Neural progenitor cell (in vitro differentiated cells): ENCODE measurements at regions not wholly inside any gene's neighbourhood (a gene's known extent, or its start where the extent isn't known, plus 50 kb on each side); places are given as distances from the start of the nearest gene placed in this dataset.

Experiments
- DNase-seq: peaks from one replicate; pipeline ENCODE4 v3.0.0-alpha.2; 2016; ENCODE audit warnings: low spot score
- H2AFZ ChIP-seq: fragments of 200-600 bp; sonication (generic); replicated peaks from 2 replicates; pipeline ENCODE4 v1.6.1; 2016; ENCODE audit warnings: antibody characterized with exemption
- H3F3A ChIP-seq: fragments of 200-600 bp; sonication (generic); 2 replicates; pipeline ENCODE4 v1.6.1; 2016; ENCODE audit warnings: antibody characterized with exemption, low read depth
- H3K27ac ChIP-seq: fragments of 200-600 bp; sonication (generic); 2 replicates; pipeline ENCODE4 v1.5.1; 2016; ENCODE audit warnings: mild to moderate bottlenecking
- H3K27me3 ChIP-seq: fragments of 200-600 bp; sonication (generic); 2 replicates; pipeline ENCODE4 v1.6.1; 2016; ENCODE audit warnings: mild to moderate bottlenecking, moderate library complexity
- H3K36me3 ChIP-seq: fragments of 200-600 bp; sonication (generic); 2 replicates; pipeline ENCODE4 v1.5.1; 2016
- H3K4me1 ChIP-seq: fragments of 200-600 bp; sonication (generic); 2 replicates; pipeline ENCODE4 v1.6.1; 2016; ENCODE audit warnings: mixed run types
- H3K4me2 ChIP-seq: fragments of 200-600 bp; sonication (generic); 2 replicates; pipeline ENCODE4 v1.6.1; 2016
- H3K4me3 ChIP-seq: fragments of 200-600 bp; sonication (generic); 2 replicates; pipeline ENCODE4 v1.5.1; 2016
- H3K79me2 ChIP-seq: fragments of 200-600 bp; sonication (generic); 2 replicates; pipeline ENCODE4 v1.6.1; 2016; ENCODE audit warnings: low read depth
- H3K9ac ChIP-seq: fragments of 200-600 bp; sonication (generic); 2 replicates; pipeline ENCODE4 v1.6.1; 2016
- H3K9me3 ChIP-seq: fragments of 200-600 bp; sonication (generic); 2 replicates; pipeline ENCODE4 v1.5.1; 2016; ENCODE audit warnings: low read depth
- H4K20me1 ChIP-seq: fragments of 200-600 bp; sonication (generic); 2 replicates; pipeline ENCODE4 v1.6.1; 2016; ENCODE audit warnings: low read depth
- H3K27ac Mint-ChIP-seq: 3 replicates; pipeline ENCODE4 v1.8.0; 2021; ENCODE audit warnings: mixed read lengths
- H3K27me3 Mint-ChIP-seq: 2 replicates; pipeline ENCODE4 v1.8.0; 2022; ENCODE audit warnings: low read depth, mild to moderate bottlenecking, inconsistent platforms, moderate library complexity, mixed read lengths; ENCODE audit not compliant: insufficient read depth
- H3K36me3 Mint-ChIP-seq: 3 replicates; pipeline ENCODE4 v1.8.0; 2021; ENCODE audit warnings: mixed read lengths
- H3K4me1 Mint-ChIP-seq: 3 replicates; pipeline ENCODE4 v1.8.0; 2021; ENCODE audit warnings: mixed read lengths
- H3K4me3 Mint-ChIP-seq: 3 replicates; pipeline ENCODE4 v1.8.0; 2021; ENCODE audit warnings: mild to moderate bottlenecking, moderate library complexity, mixed read lengths
- H3K9me3 Mint-ChIP-seq: 3 replicates; pipeline ENCODE4 v1.8.0; 2020; ENCODE audit warnings: mixed read lengths
- CTCF ChIP-seq: fragments of 200-600 bp; sonication (generic); IDR thresholded peaks from 2 replicates; pipeline ENCODE4 v1.5.1; 2017; ENCODE audit warnings: antibody characterized with exemption, mild to moderate bottlenecking
- EZH2 ChIP-seq: fragments of 200-600 bp; sonication (generic); IDR thresholded peaks from 2 replicates; pipeline ENCODE4 v1.6.1; 2017; ENCODE audit warnings: antibody characterized with exemption, mild to moderate bottlenecking, moderate library complexity
- EZH2phosphoT487 ChIP-seq: fragments of 200-600 bp; sonication (generic); IDR thresholded peaks from 2 replicates; pipeline ENCODE4 v1.6.1; 2017; ENCODE audit warnings: antibody characterized with exemption

DNA sequence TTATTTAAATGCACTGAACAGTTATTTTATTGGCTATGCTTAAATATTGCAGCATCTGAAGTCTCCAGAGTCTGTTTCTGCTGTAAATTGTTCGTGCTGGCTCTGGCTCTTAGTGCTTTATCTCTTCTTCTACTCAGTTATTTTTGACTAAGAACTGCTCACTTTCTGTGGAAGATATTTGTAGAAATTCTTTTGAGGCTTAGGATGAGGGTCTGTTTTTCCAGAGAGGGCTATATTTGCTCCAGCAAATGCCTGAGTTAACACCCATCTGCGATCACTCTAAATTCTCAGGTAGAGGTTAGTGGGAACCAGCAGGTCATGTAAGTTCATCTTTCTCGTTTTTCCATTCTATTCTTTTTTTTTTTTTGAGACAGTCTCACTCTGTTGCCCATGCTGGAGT lies 71.1 kb downstream of the ARL6IP4 start:
- H3K27me3 ChIP-seq, result no peaks in the 10 kb centered on the region
- no peaks in the 10 kb centered on the region for H3K9me3 ChIP-seq
- no peaks in the 10 kb centered on the region for H3K79me2 ChIP-seq
- TF ChIP-seq EZH2phosphoT487, result no peak
- no peak for TF ChIP-seq EZH2
- TF ChIP-seq CTCF, result no peak
- no peak overlapping the region for H3K27ac ChIP-seq
- no peak overlapping the region for H3K4me2 ChIP-seq
- H3K36me3 Mint-ChIP-seq, result no peaks in the 10 kb centered on the region
- no peak overlapping the region for H3K9ac ChIP-seq
- H3K4me3 ChIP-seq, result no peak overlapping the region
- no peaks in the 10 kb centered on the region for H3K9me3 Mint-ChIP-seq
- H3K4me1 Mint-ChIP-seq, result peaks cover 32% of the 10 kb centered on the region
- no peaks in the 10 kb centered on the region for H3K4me1 ChIP-seq
- H3K36me3 ChIP-seq, result no peaks in the 10 kb centered on the region
- DNase-seq, result no peak
- no peak overlapping the region for H3K4me3 Mint-ChIP-seq
- no peaks in the 10 kb centered on the region for H4K20me1 ChIP-seq
- H3K27ac Mint-ChIP-seq, result no peak overlapping the region
- H3F3A ChIP-seq, result no peaks in the 10 kb centered on the region
- H3K27me3 Mint-ChIP-seq, result peaks cover 3% of the 10 kb centered on the region
- H2AFZ ChIP-seq, result no peak overlapping the region

DNA sequence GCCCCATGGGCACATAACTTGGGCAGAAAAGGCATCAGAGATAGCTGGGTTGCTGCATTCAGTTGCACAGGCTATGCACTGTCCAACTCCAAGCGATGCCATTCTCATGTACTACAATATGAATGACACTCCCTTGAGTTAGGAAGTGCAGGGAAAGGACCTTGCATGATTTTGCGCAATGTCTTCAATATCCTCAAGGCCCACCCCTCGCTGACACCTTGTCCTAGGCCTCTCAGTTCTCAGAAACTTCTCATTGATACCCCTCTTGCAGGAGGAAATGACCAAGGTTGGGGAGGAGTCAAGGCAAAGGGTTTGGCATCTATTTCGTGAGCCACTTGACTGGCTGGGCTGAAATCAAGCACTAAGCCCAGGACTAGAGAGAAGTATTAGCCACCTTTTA lies 70.4 kb downstream of the ARL6IP4 start:
- Mint-ChIP-seq H3K4me3 (no peak overlapping the region), H3K27ac (peak overlapping the region; percentile 14), H3K9me3 (no peaks in the 10 kb centered on the region), H3K36me3 (no peaks in the 10 kb centered on the region), H3K27me3 (peaks cover 3% of the 10 kb centered on the region), H3K4me1 (peaks cover 25% of the 10 kb centered on the region)
- Histone ChIP-seq H3K79me2 (no peaks in the 10 kb centered on the region), H3K9me3 (no peaks in the 10 kb centered on the region), H2AFZ (no peak overlapping the region), H3K4me2 (no peak overlapping the region), H3K4me3 (no peak overlapping the region), H3K4me1 (no peaks in the 10 kb centered on the region), H3F3A (no peaks in the 10 kb centered on the region), H4K20me1 (no peaks in the 10 kb centered on the region), H3K27me3 (no peaks in the 10 kb centered on the region), H3K27ac (no peak overlapping the region), H3K36me3 (no peaks in the 10 kb centered on the region), H3K9ac (no peak overlapping the region)
- TF ChIP-seq EZH2phosphoT487, result no peak
- no peak for TF ChIP-seq CTCF
- TF ChIP-seq EZH2, result no peak
- DNase-seq, result no peak

DNA sequence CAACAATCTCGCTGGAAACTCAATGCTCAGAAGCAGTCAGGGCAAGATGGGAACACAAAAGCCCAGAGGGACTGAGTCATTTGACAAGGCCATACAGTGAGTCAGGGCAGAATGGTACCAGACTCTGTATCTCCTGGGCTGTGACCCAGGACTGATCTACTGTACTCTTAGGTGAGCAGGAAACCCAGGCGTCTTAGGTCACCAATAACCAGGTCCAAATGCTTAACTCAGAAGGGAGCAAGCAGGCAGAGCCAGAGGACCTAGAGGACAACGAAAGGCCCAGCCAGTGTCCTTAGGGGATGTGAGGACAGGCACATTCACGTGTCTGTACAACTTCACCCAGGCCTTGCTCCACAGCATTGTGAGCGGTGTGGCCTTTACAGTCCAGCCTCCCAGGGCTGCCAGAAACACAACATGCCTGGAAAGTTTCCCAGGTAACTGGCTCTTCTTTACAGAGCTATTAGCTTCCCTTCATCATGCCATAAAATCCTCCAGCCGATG lies 69.9 kb downstream of the ARL6IP4 start:
- Histone ChIP-seq H3K9ac (no peak overlapping the region), H3K36me3 (no peaks in the 10 kb centered on the region), H3K4me3 (no peak overlapping the region), H3K79me2 (no peaks in the 10 kb centered on the region), H4K20me1 (no peaks in the 10 kb centered on the region), H3K4me2 (no peak overlapping the region), H3K27ac (no peak overlapping the region), H3K27me3 (no peaks in the 10 kb centered on the region), H2AFZ (no peak overlapping the region), H3K9me3 (no peaks in the 10 kb centered on the region), H3K4me1 (no peaks in the 10 kb centered on the region), H3F3A (no peaks in the 10 kb centered on the region)
- no peak overlapping the region for H3K4me3 Mint-ChIP-seq
- H3K36me3 Mint-ChIP-seq, result no peaks in the 10 kb centered on the region
- H3K9me3 Mint-ChIP-seq, result no peaks in the 10 kb centered on the region
- H3K27ac Mint-ChIP-seq, result peak overlapping the region; percentile 14
- no peak for DNase-seq
- no peak for TF ChIP-seq CTCF
- no peak for TF ChIP-seq EZH2phosphoT487
- TF ChIP-seq EZH2, result no peak
- H3K4me1 Mint-ChIP-seq, result peaks cover 20% of the 10 kb centered on the region
- peaks cover 3% of the 10 kb centered on the region for H3K27me3 Mint-ChIP-seq
